NAMALWA (cell line): ENCODE measurements at regions not wholly inside any gene's neighbourhood (a gene's known extent, or its start where the extent isn't known, plus 50 kb on each side); places are given as distances from the start of the nearest gene placed in this dataset.
"Not testable (repeated sequence)": the region's sequence is repeated elsewhere in the genome, so short reads cannot be mapped to it uniquely, and the experiment has no call there.

Source experiments
- DNase-seq: peaks from one replicate; pipeline ENCODE4 v3.0.0-alpha.2; 2015; ENCODE audit warnings: low spot score

DNA sequence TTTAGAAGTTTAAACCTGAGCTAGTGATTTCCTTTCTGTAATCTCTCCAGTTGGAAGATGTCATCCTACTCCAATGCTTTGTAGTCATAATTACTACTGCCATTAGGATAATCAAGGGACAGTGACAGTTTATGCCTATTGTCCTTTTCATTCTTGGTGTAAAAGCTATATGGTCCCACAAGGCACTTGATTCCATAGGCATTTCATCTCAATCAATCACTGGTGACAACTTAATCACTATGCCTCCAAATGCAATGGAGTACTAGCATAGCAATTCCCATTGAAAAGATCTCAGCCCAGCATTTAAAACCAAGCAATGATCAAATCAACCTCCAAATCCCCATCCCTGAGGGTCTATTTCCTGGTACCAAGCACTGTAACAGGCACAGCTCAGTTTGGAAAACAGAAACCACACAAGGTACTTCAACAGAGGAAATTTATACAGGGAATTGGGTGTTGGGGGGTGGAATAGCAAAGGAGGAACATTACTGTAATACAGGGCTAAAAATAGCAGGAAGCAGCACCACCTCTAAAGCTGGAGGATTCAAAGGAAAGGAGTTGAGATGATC lies 51.0 kb downstream of the FHIP2A start:
- DNase-seq: no peak

DNA sequence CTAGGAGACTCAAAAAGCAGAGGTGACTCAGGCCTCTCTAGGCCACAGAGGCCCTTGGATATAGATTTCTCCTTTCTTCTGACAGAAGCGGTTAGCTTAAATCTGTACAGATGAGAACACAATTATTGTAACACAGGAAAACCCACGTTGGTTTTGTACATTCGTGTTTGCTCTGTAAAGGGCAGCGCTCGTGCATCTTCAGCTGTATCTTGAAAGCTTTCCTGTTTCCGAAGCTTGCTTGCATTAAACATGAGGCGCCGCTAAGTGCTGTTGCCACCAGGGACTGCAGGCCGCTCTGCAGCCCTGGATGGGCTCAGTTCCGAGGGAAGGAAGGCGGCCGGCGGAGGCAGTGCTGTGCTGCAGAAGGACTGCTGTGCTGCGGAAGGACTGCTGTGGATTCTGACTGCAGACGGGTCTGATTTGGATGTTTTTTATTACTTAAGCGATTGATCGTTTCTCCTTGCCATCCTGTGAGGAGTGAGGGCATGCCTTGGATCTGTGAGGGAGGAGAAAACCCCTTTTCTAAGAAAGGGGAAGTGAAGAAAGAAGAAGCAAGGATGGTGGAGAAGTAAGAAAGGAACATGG lies 53.3 kb downstream of the FHIP2A start:
- no peak for DNase-seq

DNA sequence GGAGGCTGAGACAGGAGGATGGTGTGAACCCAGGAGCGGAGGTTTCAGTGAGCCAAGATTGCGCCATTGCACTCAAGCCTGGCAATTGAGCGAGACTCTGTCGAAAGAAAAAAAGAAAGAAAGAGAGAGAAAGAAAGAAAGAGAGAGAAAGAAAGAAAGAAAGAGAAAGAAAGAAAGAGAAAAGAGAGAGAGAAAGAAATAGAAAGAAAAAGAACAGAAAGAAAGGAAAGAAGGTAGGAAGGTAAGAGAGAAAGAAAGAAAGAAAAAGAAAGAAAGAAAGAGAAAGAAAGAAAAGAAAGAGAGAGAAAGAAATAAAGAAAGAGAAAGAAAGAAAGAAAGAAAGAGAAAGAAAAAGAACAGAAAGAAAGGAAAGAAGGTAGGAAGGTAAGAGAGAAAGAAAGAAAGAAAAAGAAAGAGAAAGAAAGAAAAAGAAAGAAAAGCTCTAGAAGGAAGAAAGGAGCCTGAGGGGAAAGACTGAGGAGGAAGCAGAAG lies 54.1 kb downstream of the FHIP2A start:
- not testable (repeated sequence) for DNase-seq

DNA sequence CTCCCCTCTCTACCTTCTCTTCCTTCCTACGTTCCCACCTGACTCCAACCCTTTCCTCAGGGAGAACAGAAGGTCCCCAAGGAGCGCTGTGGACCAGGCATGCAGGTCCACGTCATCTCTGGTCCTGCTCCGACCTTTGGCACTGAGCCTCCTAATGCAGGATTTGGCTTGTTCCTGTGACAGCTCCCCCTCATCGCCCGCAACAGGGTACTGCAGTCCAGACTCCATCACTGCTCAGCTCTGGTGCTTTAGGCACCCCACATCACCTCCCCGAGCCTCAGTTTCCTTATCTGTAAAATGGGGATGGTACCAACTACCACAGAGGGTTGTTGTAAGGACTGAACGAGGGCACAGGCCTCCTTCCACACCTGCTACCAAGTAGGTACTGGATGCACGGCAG lies 54.6 kb downstream of the FHIP2A start:
- DNase-seq: no peak

DNA sequence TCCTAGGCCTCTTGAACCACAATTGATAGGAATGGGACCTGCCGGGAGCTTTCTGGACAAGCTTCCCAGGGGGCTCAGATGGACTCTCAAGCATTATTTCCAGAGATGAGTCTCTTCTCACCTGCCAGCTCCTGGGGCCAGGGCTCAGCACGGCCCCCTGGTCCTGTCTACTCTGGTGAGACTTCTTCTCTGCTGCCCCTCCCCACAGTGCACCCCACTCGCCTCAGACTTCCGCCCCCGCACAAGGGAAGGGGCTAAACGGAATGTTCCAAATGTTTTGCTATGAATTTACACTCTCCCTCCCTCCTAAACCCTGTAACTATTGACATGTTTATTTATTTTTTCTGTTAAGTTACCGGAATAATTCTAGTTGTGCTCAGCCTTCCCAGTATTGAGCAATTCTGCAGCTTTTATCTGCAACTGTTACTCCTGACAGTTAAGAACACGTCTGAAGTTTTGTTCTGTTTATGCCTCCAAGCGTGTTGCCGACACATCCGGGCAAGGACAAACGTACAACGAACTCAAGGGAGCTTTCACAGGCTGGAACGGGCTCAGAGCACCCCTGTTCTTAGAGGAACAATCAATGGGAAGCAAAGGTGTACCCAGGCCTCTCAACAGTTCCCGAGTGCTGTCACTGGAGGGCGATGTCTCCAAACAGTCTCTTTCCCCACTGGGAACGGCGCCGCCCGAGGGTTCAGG lies 55.2 kb downstream of the FHIP2A start:
- DNase-seq: peak; percentile 72

- no peak for DNase-seq
These were observed 55.7 kb downstream of the FHIP2A start for GRCh38 chr10:114877301-114877644.

DNA sequence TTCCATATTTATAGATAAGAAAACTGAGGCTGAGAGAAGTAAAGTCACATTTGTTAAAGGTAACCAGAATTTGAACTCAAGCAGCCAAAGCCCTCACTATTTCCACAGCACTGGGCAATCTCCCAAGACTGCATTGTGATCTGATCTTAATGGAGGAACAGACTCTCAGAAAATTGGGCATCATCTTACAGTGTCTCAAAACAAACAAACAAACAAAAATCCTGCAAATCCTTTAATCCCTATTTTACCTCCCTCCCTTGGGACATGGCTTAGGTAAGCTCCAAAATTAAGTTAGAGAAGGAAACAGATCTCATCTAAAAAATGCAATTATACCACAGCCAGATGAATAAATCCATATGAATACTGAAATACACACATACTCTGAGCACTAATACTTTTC lies 57.5 kb downstream of the FHIP2A start:
- no peak for DNase-seq

- DNase-seq: peak; percentile 68
These were observed 58.1 kb downstream of the FHIP2A start for GRCh38 chr10:114879541-114880158.

GRCh38 chr10:114881417-114881816 lies 56.6 kb upstream of the TRUB1 start:
- no peak for DNase-seq

GRCh38 chr10:114881901-114882300 lies 56.1 kb upstream of the TRUB1 start:
- no peak for DNase-seq

DNA sequence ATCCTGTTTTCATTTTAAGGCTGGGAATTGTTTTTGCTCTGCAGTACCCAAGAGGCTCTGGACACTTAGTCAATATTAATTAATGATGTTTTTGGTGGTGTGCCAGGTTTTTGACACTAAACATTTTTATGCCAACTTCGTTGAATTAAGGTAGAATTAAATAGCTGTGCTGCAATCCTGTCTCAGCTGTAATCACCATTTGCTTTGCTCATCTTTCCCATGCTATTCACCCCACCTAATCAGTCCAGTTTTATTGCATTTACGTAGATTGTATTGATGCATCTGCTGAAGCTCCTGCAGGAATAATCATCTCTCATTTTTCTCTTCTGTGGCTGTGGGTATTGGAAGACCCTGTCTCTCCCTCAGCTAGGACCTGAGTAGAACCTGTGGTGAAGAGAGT lies 52.6 kb upstream of the TRUB1 start:
- DNase-seq: no peak
